Gastroesophageal sphincter (tissue), 4 donors: ENCODE measurements at regions not wholly inside any gene's neighbourhood (a gene's known extent, or its start where the extent isn't known, plus 50 kb on each side); places are given as distances from the start of the nearest gene placed in this dataset.

Source experiments
- ATAC-seq: fragments of 150-250 bp; one replicate; pipeline ENCODE4 v1.9.1; 2016; ENCODE audit warnings: mild to moderate bottlenecking, moderate library complexity
- H3K27ac ChIP-seq, 4 donors: fragments of 200-600 bp; sonication (generic) in 3 of 4; 1 replicate in 3 of 4; 2 replicates in 1 of 4; pipeline ENCODE4 v1.5.1; 2016 to 2019
- H3K27me3 ChIP-seq: fragments of 200-600 bp; sonication (generic); one replicate; pipeline ENCODE4 v1.5.1; 2019
- H3K36me3 ChIP-seq, 2 donors: fragments of 200-600 bp; sonication (generic); one replicate each; pipeline ENCODE4 v1.5.1; 2019; ENCODE audit warnings: control low read depth in 1 of 2
- H3K4me1 ChIP-seq, 3 donors: fragments of 200-600 bp; sonication (generic); 1 replicate in 2 of 3; 2 replicates in 1 of 3; pipeline ENCODE4 v1.5.1; 2016 to 2019; ENCODE audit warnings: control low read depth in 2 of 3
- H3K4me3 ChIP-seq, 2 donors: fragments of 200-600 bp; sonication (generic); one replicate each; pipeline ENCODE4 v1.5.1; 2019; ENCODE audit warnings: mild to moderate bottlenecking in 1 of 2, moderate library complexity in 1 of 2
- H3K9me3 ChIP-seq, 3 donors: fragments of 200-600 bp; sonication (generic); one replicate each; pipeline ENCODE4 v1.5.1; 2017 to 2019; ENCODE audit warnings: control low read depth in 2 of 3
- CTCF ChIP-seq, 4 experiments: fragments of 200-600 bp in 2 of 4; fragments of 450-650 bp in 2 of 4; sonication (generic) in 1 of 4; IDR thresholded peaks; one replicate each; pipeline ENCODE4 v1.5.1; 2017 to 2019; ENCODE audit warnings: antibody characterized with exemption in 4 of 4, mild to moderate bottlenecking in 2 of 4, moderate library complexity in 2 of 4
- EP300 ChIP-seq: sonication (generic); formaldehyde crosslinking; IDR thresholded peaks from one replicate; pipeline ENCODE4 v1.6.1; 2017; ENCODE audit warnings: antibody characterized with exemption, mild to moderate bottlenecking
- POLR2A ChIP-seq, 2 donors: fragments of 450-650 bp; IDR thresholded peaks; one replicate each; pipeline ENCODE4 v1.6.1; 2017; ENCODE audit warnings: antibody characterized with exemption in 2 of 2, mild to moderate bottlenecking in 2 of 2, moderate library complexity in 1 of 2
- POLR2AphosphoS5 ChIP-seq: sonication (generic); formaldehyde crosslinking; IDR thresholded peaks from one replicate; pipeline ENCODE4 v1.6.1; 2017; ENCODE audit warnings: antibody characterized with exemption
- WGBS, 2 donors: methylation state at CpG; one replicate each; pipeline ENCODE4 v1.1.5; 2018; ENCODE audit warnings: low coverage in 1 of 2; 5-methylcytosine and 5-hydroxymethylcytosine counted together

- no peaks in the 10 kb centered on the region for H3K9me3 ChIP-seq
- H3K27me3 ChIP-seq = peaks cover 100% of the 10 kb centered on the region
- TF ChIP-seq POLR2A (IDR thresholded peaks at IDR 0.05) (no peak), CTCF (IDR thresholded peaks at IDR 0.05) (no peak), POLR2AphosphoS5 (no peak), EP300 (no peak)
- H3K4me3 ChIP-seq = no peak overlapping the region
- WGBS, 2 donors = 19 to 43% methylated on average over 2 to 7 of the region's 10 CpGs
- no peaks in the 10 kb centered on the region for H3K4me1 ChIP-seq
- H3K36me3 ChIP-seq = no peaks in the 10 kb centered on the region
- ATAC-seq = no peak
- no peak overlapping the region for H3K27ac ChIP-seq
Observed at GRCh38 chr1:5481889-5482288, 510.3 kb downstream of the NPHP4 start.

GRCh38 chr1:5480906-5481305 is 511.3 kb downstream of the NPHP4 start:
- H3K36me3 ChIP-seq = no peaks in the 10 kb centered on the region
- TF ChIP-seq POLR2AphosphoS5 = no peak
- no peaks in the 10 kb centered on the region for H3K4me1 ChIP-seq
- no peaks in the 10 kb centered on the region for H3K9me3 ChIP-seq
- H3K27me3 ChIP-seq = peaks cover 99% of the 10 kb centered on the region
- 91% methylated on average over 9 of the region's 10 CpGs; no CpG with 5 or more reads in 1 of the 2 donors for WGBS, 2 donors
- no peak overlapping the region for H3K27ac ChIP-seq
- H3K4me3 ChIP-seq = no peak overlapping the region
- no peak for ATAC-seq

- ATAC-seq = no peak
Observed at GRCh38 chr1:5479876-5480646, 512.2 kb downstream of the NPHP4 start.

GRCh38 chr1:5478961-5479360 is 513.3 kb downstream of the NPHP4 start:
- Histone ChIP-seq H3K36me3 (no peaks in the 10 kb centered on the region), H3K4me1 (no peaks in the 10 kb centered on the region), H3K27ac (no peak overlapping the region), H3K4me3 (no peak overlapping the region), H3K9me3 (no peaks in the 10 kb centered on the region), H3K27me3 (peaks cover 92% of the 10 kb centered on the region)
- WGBS, 2 donors = 50 to 61% methylated on average over 5 to 6 of the region's 9 CpGs
- no peak for ATAC-seq
- TF ChIP-seq POLR2A (IDR thresholded peaks at IDR 0.05) (no peak), CTCF (IDR thresholded peaks at IDR 0.05) (no peak)

More at GRCh38 chr1:5479876-5480646, 512.2 kb downstream of the NPHP4 start:
- TF ChIP-seq CTCF (IDR thresholded peaks at IDR 0.05) (no peak), EP300 (no peak), POLR2A (IDR thresholded peaks at IDR 0.05) (no peak), POLR2AphosphoS5 (no peak)
- H3K4me3 ChIP-seq = no peak overlapping the region
- WGBS, 2 donors = 81 to 86% methylated on average over 6 to 12 of the region's 28 CpGs
- peaks cover 92% of the 10 kb centered on the region for H3K27me3 ChIP-seq
- no peaks in the 10 kb centered on the region for H3K9me3 ChIP-seq
- no peaks in the 10 kb centered on the region for H3K4me1 ChIP-seq
- no peak overlapping the region for H3K27ac ChIP-seq
- H3K36me3 ChIP-seq = no peaks in the 10 kb centered on the region

- no peak for ATAC-seq
- no peaks in the 10 kb centered on the region for H3K4me1 ChIP-seq
- peaks cover 90% of the 10 kb centered on the region for H3K27me3 ChIP-seq
- H3K4me3 ChIP-seq = no peak overlapping the region
- no peaks in the 10 kb centered on the region for H3K36me3 ChIP-seq
- no peak overlapping the region for H3K27ac ChIP-seq
- H3K9me3 ChIP-seq = no peaks in the 10 kb centered on the region
- 75 to 83% methylated on average over 5 to 6 of the region's 6 CpGs for WGBS, 2 donors
- TF ChIP-seq CTCF (IDR thresholded peaks at IDR 0.05) = no peak
- no peak for TF ChIP-seq POLR2AphosphoS5
- TF ChIP-seq EP300 = no peak
Observed at GRCh38 chr1:5478156-5478695, 514.0 kb downstream of the NPHP4 start.
